ENCODE measurements at regions not wholly inside any gene's neighbourhood (a gene's known extent, or its start where the extent isn't known, plus 50 kb on each side); places are given as distances from the start of the nearest gene placed in this dataset.

DNA sequence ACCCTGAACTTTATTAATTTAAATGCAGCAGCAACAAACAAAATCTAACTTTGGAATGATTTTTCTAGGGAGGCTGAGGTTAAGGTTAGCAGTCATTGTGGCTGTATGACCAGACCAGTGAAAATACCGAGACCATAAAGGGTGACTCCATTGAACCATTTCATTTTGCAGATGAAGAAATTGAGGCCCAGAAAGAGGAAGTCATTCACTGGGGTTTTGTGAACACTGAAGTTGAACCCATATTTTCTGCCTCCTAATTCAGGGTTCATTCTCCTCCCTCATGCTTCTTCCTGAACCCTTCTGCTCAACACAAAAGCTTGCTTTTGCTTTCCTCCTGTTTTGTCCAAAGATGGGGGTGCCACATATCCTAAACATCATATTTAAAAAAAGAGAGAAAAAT lies 65.8 kb upstream of the PLCL2 start:
- DNase-seq (ENCODE audit: low read depth), result no peak
- TF ChIP-seq, protein P1, sequence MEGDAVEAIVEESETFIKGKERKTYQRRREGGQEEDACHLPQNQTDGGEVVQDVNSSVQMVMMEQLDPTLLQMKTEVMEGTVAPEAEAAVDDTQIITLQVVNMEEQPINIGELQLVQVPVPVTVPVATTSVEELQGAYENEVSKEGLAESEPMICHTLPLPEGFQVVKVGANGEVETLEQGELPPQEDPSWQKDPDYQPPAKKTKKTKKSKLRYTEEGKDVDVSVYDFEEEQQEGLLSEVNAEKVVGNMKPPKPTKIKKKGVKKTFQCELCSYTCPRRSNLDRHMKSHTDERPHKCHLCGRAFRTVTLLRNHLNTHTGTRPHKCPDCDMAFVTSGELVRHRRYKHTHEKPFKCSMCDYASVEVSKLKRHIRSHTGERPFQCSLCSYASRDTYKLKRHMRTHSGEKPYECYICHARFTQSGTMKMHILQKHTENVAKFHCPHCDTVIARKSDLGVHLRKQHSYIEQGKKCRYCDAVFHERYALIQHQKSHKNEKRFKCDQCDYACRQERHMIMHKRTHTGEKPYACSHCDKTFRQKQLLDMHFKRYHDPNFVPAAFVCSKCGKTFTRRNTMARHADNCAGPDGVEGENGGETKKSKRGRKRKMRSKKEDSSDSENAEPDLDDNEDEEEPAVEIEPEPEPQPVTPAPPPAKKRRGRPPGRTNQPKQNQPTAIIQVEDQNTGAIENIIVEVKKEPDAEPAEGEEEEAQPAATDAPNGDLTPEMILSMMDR (IDR thresholded peaks at IDR 0.05; ENCODE audit: insufficient read depth, low read depth, low read length), result no peak
- POLR2A ChIA-PET, result no interaction called here

DNA sequence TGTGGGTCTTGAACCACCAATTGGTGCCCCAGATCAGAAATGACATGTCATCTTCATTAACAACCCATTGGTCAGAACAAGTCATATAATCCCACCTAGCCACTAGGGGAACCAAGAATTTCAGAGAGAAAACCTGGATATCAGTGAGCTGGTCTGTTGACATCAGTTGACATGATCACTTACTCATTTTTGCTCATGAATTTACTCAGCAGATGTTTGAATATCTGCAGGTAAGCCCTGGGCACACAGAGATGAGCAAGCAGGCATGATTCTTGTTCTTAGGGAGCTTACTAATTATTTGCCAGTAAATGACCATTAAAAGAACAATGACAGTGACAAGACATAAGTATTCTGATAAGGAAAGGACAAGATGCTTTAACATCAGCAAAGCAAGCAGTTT lies 64.3 kb upstream of the PLCL2 start:
- POLR2A ChIA-PET, result no interaction called here
- Histone ChIP-seq H3K4me3 (ENCODE audit: low read depth, low read length) (no peak overlapping the region), H3K27me3 (ENCODE audit: control insufficient read depth, insufficient read depth, low read length) (no peaks in the 10 kb centered on the region; the same call in 1 of the 2 replicates), H3K36me3 (ENCODE audit: control insufficient read depth, insufficient read depth, low read length) (no peaks in the 10 kb centered on the region)
- CTCF ChIA-PET, result no interaction called here
- TF ChIP-seq, protein P1 (IDR thresholded peaks at IDR 0.05; ENCODE audit: insufficient read depth, low read depth, low read length), result no peak
- DNase-seq (ENCODE audit: low read depth), result no peak

More for the DNA sequence above, 65.8 kb upstream of the PLCL2 start:
- H3K36me3 ChIP-seq (ENCODE audit: control insufficient read depth, insufficient read depth, low read length), result no peaks in the 10 kb centered on the region
- CTCF ChIA-PET, result no interaction called here
- no peak overlapping the region for H3K4me3 ChIP-seq (ENCODE audit: low read depth, low read length)
- no peaks in the 10 kb centered on the region; the same call in 1 of the 2 replicates for H3K27me3 ChIP-seq (ENCODE audit: control insufficient read depth, insufficient read depth, low read length)

DNA sequence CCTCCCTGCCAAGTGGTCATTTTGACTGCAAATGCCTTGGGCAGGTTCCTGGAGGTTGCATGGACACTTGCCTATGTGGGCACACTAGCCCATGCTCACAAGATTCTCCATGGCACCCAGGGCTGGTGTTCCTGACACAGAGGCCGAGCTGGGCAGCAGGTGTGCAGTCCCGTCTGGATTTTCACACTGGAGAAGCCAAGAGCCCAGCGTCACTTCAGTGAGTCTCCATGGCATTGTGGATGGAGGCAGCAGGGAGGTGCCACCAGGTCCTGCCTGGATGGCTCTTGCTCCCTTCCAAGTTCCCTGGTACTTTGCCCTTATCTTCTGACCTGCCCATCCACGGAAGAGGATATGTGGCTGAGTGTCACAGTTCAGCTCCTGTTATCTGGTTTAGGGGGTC lies 63.7 kb upstream of the PLCL2 start:
- H3K27me3 ChIP-seq (ENCODE audit: control insufficient read depth, insufficient read depth, low read length), result no peaks in the 10 kb centered on the region; the same call in 1 of the 2 replicates
- DNase-seq (ENCODE audit: low read depth), result no peak
- no peaks in the 10 kb centered on the region for H3K36me3 ChIP-seq (ENCODE audit: control insufficient read depth, insufficient read depth, low read length)
- TF ChIP-seq, protein P1 (IDR thresholded peaks at IDR 0.05; ENCODE audit: insufficient read depth, low read depth, low read length), result no peak
- CTCF ChIA-PET, result no interaction called here
- H3K4me3 ChIP-seq (ENCODE audit: low read depth, low read length), result no peak overlapping the region
- POLR2A ChIA-PET, result no interaction called here

DNA sequence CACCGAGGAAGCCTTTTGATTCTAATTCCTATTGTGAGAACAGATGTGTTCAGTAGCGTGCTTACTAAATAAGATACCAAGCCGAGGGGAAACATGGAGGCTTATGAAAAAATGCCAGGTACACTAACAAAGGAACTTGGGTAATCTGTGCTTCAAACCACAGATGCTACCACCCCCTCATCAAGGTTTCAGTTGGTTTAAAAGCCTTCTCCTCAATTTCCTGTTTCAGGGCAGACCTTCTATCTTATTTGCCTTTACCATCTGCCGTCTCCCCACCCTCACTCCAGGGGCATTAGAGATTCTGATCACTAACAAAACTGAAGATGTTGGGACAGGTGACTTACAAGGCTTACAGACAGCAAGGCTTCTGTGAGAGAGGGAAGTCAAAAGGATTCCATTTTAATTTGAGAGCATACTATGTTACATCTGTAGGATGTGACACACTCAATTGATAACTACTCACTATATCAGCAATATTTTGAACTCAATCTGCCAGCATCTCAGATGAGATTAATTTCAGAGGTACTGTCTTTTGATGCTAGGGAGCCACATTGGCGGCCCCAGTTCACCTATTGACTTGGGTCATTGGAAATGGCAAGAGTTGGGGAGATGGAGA lies 60.6 kb upstream of the PLCL2 start:
- POLR2A ChIA-PET, result no interaction called here
- Histone ChIP-seq H3K27me3 (ENCODE audit: control insufficient read depth, insufficient read depth, low read length) (no peaks in the 10 kb centered on the region), H3K36me3 (ENCODE audit: control insufficient read depth, insufficient read depth, low read length) (no peaks in the 10 kb centered on the region), H3K4me3 (ENCODE audit: low read depth, low read length) (no peak overlapping the region)
- no peak for DNase-seq (ENCODE audit: low read depth)
- TF ChIP-seq, protein P1 (IDR thresholded peaks at IDR 0.05; ENCODE audit: insufficient read depth, low read depth, low read length), result no peak
- CTCF ChIA-PET, result no interaction called here

DNA sequence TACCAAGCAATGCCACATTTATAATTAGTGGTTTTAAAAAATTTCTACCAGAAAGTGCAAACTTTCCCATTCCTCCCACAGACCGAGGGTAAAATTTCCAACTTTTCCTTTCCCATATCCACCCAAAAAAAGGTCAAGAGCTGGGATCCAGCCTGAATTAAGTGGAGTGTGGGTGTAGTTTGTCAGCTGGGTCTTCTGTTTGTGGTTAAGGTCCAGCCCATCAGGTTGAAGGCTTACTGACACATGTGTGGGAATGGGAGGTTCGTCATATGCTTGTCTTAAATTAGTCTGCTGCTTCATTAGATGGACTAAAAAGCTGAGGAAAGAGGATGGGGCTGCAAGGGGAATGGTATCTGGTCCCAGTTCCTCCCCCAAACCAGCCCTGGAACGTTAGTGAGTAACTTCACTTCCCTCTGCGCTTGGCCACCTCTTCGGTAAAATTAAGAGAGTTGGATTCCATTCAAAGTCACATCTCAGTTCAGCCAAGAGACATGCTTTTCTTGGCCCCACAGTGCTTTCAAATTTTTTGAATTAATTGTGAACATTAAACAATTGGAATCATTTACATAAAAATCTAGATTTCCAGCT lies 59.0 kb upstream of the PLCL2 start:
- H3K4me3 ChIP-seq (ENCODE audit: low read depth, low read length), result no peak overlapping the region
- DNase-seq (ENCODE audit: low read depth), result no peak
- H3K36me3 ChIP-seq (ENCODE audit: control insufficient read depth, insufficient read depth, low read length), result no peaks in the 10 kb centered on the region
- ChIA-PET POLR2A (no interaction called here), CTCF (no interaction called here)
- H3K27me3 ChIP-seq (ENCODE audit: control insufficient read depth, insufficient read depth, low read length), result no peaks in the 10 kb centered on the region
- TF ChIP-seq, protein P1 (IDR thresholded peaks at IDR 0.05; ENCODE audit: insufficient read depth, low read depth, low read length), result no peak
